Liver (tissue), 3 donors: ENCODE measurements at regions not wholly inside any gene's neighbourhood (a gene's known extent, or its start where the extent isn't known, plus 50 kb on each side); places are given as distances from the start of the nearest gene placed in this dataset.

Experiments
- EGR1 ChIP-seq, 2 donors: IDR thresholded peaks; 2 replicates each; pipeline ENCODE4 v1.6.1; 2016 to 2018; ENCODE audit warnings: antibody characterized with exemption in 2 of 2, low read depth in 2 of 2
- FOXA1 ChIP-seq: IDR thresholded peaks from 2 replicates; pipeline ENCODE4 v1.6.1; 2016; ENCODE audit warnings: antibody characterized with exemption
- JUND ChIP-seq, 2 donors: IDR thresholded peaks; 2 replicates each; pipeline ENCODE4 v1.6.1; 2016; ENCODE audit warnings: antibody characterized with exemption in 2 of 2
- MAX ChIP-seq: IDR thresholded peaks from 2 replicates; pipeline ENCODE4 v1.6.1; 2016; ENCODE audit warnings: antibody characterized with exemption
- RXRA ChIP-seq, 2 donors: IDR thresholded peaks; 2 replicates each; pipeline ENCODE4 v1.6.1; 2017 to 2018; ENCODE audit warnings: antibody characterized with exemption in 2 of 2, mild to moderate bottlenecking in 1 of 2
- SP1 ChIP-seq: IDR thresholded peaks from 2 replicates; pipeline ENCODE4 v1.6.1; 2018; ENCODE audit warnings: antibody characterized with exemption, mild to moderate bottlenecking
- TAF1 ChIP-seq: conservative IDR thresholded peaks from 2 replicates; pipeline ENCODE4 v1.6.1; 2016; ENCODE audit warnings: antibody characterized with exemption, mild to moderate bottlenecking
- ZBTB33 ChIP-seq: IDR thresholded peaks from 2 replicates; pipeline ENCODE4 v1.6.1; 2016; ENCODE audit warnings: antibody characterized with exemption
- TF ChIP-seq, protein P1 (sequence below): fragments of 150-350 bp; IDR thresholded peaks from 2 replicates; pipeline ENCODE4 v1.5.1; 2017; ENCODE audit warnings: improper control_type of control experiment, low read depth, low read length; ENCODE audit not compliant: missing input control
- donor health status: healthy.
- donor health status: healthy.

GRCh38 chr14:34223373-34224148 lies 238.5 kb downstream of the SPTSSA start:
- TF ChIP-seq, protein P1, sequence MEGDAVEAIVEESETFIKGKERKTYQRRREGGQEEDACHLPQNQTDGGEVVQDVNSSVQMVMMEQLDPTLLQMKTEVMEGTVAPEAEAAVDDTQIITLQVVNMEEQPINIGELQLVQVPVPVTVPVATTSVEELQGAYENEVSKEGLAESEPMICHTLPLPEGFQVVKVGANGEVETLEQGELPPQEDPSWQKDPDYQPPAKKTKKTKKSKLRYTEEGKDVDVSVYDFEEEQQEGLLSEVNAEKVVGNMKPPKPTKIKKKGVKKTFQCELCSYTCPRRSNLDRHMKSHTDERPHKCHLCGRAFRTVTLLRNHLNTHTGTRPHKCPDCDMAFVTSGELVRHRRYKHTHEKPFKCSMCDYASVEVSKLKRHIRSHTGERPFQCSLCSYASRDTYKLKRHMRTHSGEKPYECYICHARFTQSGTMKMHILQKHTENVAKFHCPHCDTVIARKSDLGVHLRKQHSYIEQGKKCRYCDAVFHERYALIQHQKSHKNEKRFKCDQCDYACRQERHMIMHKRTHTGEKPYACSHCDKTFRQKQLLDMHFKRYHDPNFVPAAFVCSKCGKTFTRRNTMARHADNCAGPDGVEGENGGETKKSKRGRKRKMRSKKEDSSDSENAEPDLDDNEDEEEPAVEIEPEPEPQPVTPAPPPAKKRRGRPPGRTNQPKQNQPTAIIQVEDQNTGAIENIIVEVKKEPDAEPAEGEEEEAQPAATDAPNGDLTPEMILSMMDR, result no peak
- no peak for TF ChIP-seq SP1
- no peak for TF ChIP-seq TAF1
- TF ChIP-seq EGR1 (IDR thresholded peaks at IDR 0.05; ENCODE audit: low read depth in 2 of 2), result no peak
- no peak for TF ChIP-seq RXRA (IDR thresholded peaks at IDR 0.05)
- TF ChIP-seq MAX, result no peak
- TF ChIP-seq JUND (IDR thresholded peaks at IDR 0.05), result no peak
- no peak for TF ChIP-seq ZBTB33
- no peak for TF ChIP-seq FOXA1
